ENCODE measurements at regions not wholly inside any gene's neighbourhood (a gene's known extent, or its start where the extent isn't known, plus 50 kb on each side); places are given as distances from the start of the nearest gene placed in this dataset.

- Mint-ChIP-seq H3K27ac (no peak overlapping the region), H3K4me1 (ENCODE audit: low read depth) (no peaks in the 10 kb centered on the region), H3K27me3 (peaks cover 11% of the 10 kb centered on the region), H3K9me3 (peaks cover 5% of the 10 kb centered on the region), H3K4me3 (no peak overlapping the region), H3K36me3 (ENCODE audit: low read depth) (no peaks in the 10 kb centered on the region)
- ChIA-PET CTCF (interaction anchor here (1.2 to 1.3 kb wide), 2 partner anchors 750 to 809 kb away, joined by 4 read pairs; no protein-coding TSS in a partner anchor), POLR2A (no interaction called here)
- intact Hi-C loops (cut with micrococcal nuclease): no loop called here
- TF ChIP-seq CTCF (IDR thresholded peaks at IDR 0.05): no peak
- ATAC-seq (no peak), DNase-seq (no peak)
Measured at GRCh38 chr1:37325509-37326437, 148.6 kb upstream of the ZC3H12A start.

GRCh38 chr1:37332126-37332525 is 142.3 kb upstream of the ZC3H12A start:
- Mint-ChIP-seq H3K4me1 (ENCODE audit: low read depth) (no peaks in the 10 kb centered on the region), H3K27me3 (no peaks in the 10 kb centered on the region), H3K9me3 (no peaks in the 10 kb centered on the region), H3K27ac (no peak overlapping the region), H3K4me3 (no peak overlapping the region), H3K36me3 (ENCODE audit: low read depth) (no peaks in the 10 kb centered on the region)
- no peak for TF ChIP-seq CTCF (IDR thresholded peaks at IDR 0.05)
- intact Hi-C loops (cut with micrococcal nuclease): no loop called here
- POLR2A ChIA-PET: no interaction called here
- DNase-seq: no peak
- no peak for ATAC-seq
- CTCF ChIA-PET: no interaction called here

- Mint-ChIP-seq H3K9me3 (no peaks in the 10 kb centered on the region), H3K4me3 (no peak overlapping the region), H3K36me3 (ENCODE audit: low read depth) (no peaks in the 10 kb centered on the region), H3K4me1 (ENCODE audit: low read depth) (no peaks in the 10 kb centered on the region), H3K27me3 (peaks cover 2% of the 10 kb centered on the region), H3K27ac (no peak overlapping the region)
- ChIA-PET CTCF (no interaction called here), POLR2A (no interaction called here)
- ATAC-seq (no peak), DNase-seq (no peak)
- intact Hi-C loops (cut with micrococcal nuclease): no loop called here
- no peak for TF ChIP-seq CTCF (IDR thresholded peaks at IDR 0.05)
Measured at GRCh38 chr1:37338658-37339057, 135.7 kb upstream of the ZC3H12A start.

GRCh38 chr1:37342736-37343135 is 131.6 kb upstream of the ZC3H12A start:
- H3K27me3 Mint-ChIP-seq: peaks cover 2% of the 10 kb centered on the region
- H3K4me3 Mint-ChIP-seq: no peak overlapping the region
- DNase-seq (no peak), ATAC-seq (no peak)
- POLR2A ChIA-PET: no interaction called here
- intact Hi-C loops (cut with micrococcal nuclease): no loop called here
- H3K27ac Mint-ChIP-seq: no peak overlapping the region
- no peaks in the 10 kb centered on the region for H3K9me3 Mint-ChIP-seq
- H3K36me3 Mint-ChIP-seq (ENCODE audit: low read depth): no peaks in the 10 kb centered on the region
- CTCF ChIA-PET: no interaction called here
- no peaks in the 10 kb centered on the region for H3K4me1 Mint-ChIP-seq (ENCODE audit: low read depth)
- TF ChIP-seq CTCF (IDR thresholded peaks at IDR 0.05): no peak

- TF ChIP-seq CTCF (IDR thresholded peaks at IDR 0.05): no peak
- Mint-ChIP-seq H3K36me3 (ENCODE audit: low read depth) (no peaks in the 10 kb centered on the region), H3K4me1 (ENCODE audit: low read depth) (no peaks in the 10 kb centered on the region), H3K9me3 (no peaks in the 10 kb centered on the region), H3K4me3 (no peak overlapping the region), H3K27me3 (no peaks in the 10 kb centered on the region), H3K27ac (no peak overlapping the region)
- ChIA-PET CTCF (no interaction called here), POLR2A (no interaction called here)
- DNase-seq (no peak), ATAC-seq (no peak)
- intact Hi-C loops (cut with micrococcal nuclease): no loop called here
Measured at GRCh38 chr1:37347104-37347649, 127.2 kb upstream of the ZC3H12A start.
